ENCODE measurements at regions not wholly inside any gene's neighbourhood (a gene's known extent, or its start where the extent isn't known, plus 50 kb on each side); places are given as distances from the start of the nearest gene placed in this dataset.
A peak's percentile ranks its signal among the peaks of the same experiment; 100 is the strongest.

DNA sequence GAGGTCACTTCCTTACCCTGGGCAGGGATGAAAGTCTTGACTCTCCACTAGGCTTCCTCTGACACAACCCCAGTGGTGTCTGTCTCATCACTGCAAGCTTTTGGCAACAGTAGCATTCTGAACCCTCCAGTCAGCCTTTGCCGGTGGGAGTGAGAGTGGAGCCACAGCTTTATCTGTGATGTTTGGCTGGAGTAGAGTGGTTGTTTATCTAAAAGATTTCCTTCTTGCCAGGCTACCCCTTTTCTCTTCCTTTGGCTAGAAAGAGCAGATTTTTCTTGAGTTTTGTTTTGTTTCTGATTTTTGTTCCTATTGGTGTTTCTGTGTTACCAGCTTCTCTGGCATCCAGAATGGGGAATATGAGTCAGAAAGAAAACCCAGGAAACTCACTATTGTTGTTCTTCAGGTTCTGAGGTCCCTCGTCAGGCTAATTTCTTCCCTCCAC is 98.9 kb upstream of the KIF5B start:
- H3K27ac Mint-ChIP-seq (ENCODE audit: unreplicated experiment), result peak overlapping the region; percentile 76
- H3K27me3 Mint-ChIP-seq (ENCODE audit: insufficient read depth, unreplicated experiment), result no peaks in the 10 kb centered on the region
- H3K4me1 ChIP-seq, result peaks cover 30% of the 10 kb centered on the region
- no TSS peak for BruUV-seq (replicated peaks)
- intact Hi-C loops (cut with micrococcal nuclease; ENCODE audit: unreplicated experiment), result no loop called here
- H3K4me3 ChIP-seq (ENCODE audit: low read depth, low read length), result no peak overlapping the region
- DNase-seq, result no peak
- POLR2A ChIA-PET, result no interaction called here
- TF ChIP-seq, protein P1, sequence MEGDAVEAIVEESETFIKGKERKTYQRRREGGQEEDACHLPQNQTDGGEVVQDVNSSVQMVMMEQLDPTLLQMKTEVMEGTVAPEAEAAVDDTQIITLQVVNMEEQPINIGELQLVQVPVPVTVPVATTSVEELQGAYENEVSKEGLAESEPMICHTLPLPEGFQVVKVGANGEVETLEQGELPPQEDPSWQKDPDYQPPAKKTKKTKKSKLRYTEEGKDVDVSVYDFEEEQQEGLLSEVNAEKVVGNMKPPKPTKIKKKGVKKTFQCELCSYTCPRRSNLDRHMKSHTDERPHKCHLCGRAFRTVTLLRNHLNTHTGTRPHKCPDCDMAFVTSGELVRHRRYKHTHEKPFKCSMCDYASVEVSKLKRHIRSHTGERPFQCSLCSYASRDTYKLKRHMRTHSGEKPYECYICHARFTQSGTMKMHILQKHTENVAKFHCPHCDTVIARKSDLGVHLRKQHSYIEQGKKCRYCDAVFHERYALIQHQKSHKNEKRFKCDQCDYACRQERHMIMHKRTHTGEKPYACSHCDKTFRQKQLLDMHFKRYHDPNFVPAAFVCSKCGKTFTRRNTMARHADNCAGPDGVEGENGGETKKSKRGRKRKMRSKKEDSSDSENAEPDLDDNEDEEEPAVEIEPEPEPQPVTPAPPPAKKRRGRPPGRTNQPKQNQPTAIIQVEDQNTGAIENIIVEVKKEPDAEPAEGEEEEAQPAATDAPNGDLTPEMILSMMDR (IDR thresholded peaks at IDR 0.05; ENCODE audit: insufficient read depth in 1 of 2, low read depth in 1 of 2, low read length in 1 of 2, severe bottlenecking in 1 of 2, unreplicated experiment in 1 of 2), result no peak
- peaks cover 10% of the 10 kb centered on the region for H3K9me3 Mint-ChIP-seq (ENCODE audit: unreplicated experiment)
- no peaks in the 10 kb centered on the region for H3K27me3 ChIP-seq (replicated peaks; ENCODE audit: control insufficient read depth, insufficient read depth, low read length)
- H3K36me3 ChIP-seq (ENCODE audit: control insufficient read depth, insufficient read depth, low read length), result peaks cover 2% of the 10 kb centered on the region; the same call in 1 of the 2 replicates
- CTCF ChIA-PET, result no interaction called here
- no peaks in the 10 kb centered on the region for H3K9me3 ChIP-seq
- H3K4me1 Mint-ChIP-seq (ENCODE audit: low read depth, unreplicated experiment), result peaks cover 36% of the 10 kb centered on the region
- no peak overlapping the region for H3K4me3 Mint-ChIP-seq (ENCODE audit: unreplicated experiment)
- peaks cover 5% of the 10 kb centered on the region for H3K36me3 Mint-ChIP-seq (ENCODE audit: insufficient read depth, unreplicated experiment)

DNA sequence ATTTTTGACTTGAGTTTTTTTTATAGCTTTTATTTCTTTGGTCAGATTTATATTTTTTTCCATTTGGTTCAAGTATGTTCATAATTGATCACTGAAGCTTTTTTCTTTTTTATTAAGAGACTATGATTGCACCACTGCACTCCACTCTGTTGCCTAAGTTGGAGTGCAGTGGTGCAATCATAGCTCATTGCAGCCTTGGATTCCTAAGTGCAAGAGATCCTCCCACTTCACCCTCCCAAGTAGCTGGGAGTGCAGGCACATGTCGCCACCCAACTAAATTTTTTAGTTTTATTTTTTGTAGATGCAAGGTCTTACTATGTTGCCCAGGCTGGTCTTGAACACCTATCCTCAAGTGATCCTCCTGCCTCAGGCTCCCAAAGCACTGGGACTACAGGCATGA is 97.7 kb upstream of the KIF5B start:
- ChIA-PET CTCF (no interaction called here), POLR2A (no interaction called here)
- H3K4me1 Mint-ChIP-seq (ENCODE audit: low read depth, unreplicated experiment), result peaks cover 42% of the 10 kb centered on the region
- H3K36me3 Mint-ChIP-seq (ENCODE audit: insufficient read depth, unreplicated experiment), result peaks cover 5% of the 10 kb centered on the region
- Histone ChIP-seq H3K9me3 (no peaks in the 10 kb centered on the region), H3K4me1 (peaks cover 31% of the 10 kb centered on the region), H3K36me3 (ENCODE audit: control insufficient read depth, insufficient read depth, low read length) (peaks cover 2% of the 10 kb centered on the region; the same call in 1 of the 2 replicates), H3K4me3 (ENCODE audit: low read depth, low read length) (no peak overlapping the region), H3K27me3 (replicated peaks; ENCODE audit: control insufficient read depth, insufficient read depth, low read length) (no peaks in the 10 kb centered on the region)
- BruUV-seq (replicated peaks), result no TSS peak
- H3K4me3 Mint-ChIP-seq (ENCODE audit: unreplicated experiment), result no peak overlapping the region
- DNase-seq, result no peak
- peaks cover 10% of the 10 kb centered on the region for H3K9me3 Mint-ChIP-seq (ENCODE audit: unreplicated experiment)
- H3K27me3 Mint-ChIP-seq (ENCODE audit: insufficient read depth, unreplicated experiment), result no peaks in the 10 kb centered on the region
- H3K27ac Mint-ChIP-seq (ENCODE audit: unreplicated experiment), result no peak overlapping the region
- TF ChIP-seq, protein P1 (IDR thresholded peaks at IDR 0.05; ENCODE audit: insufficient read depth in 1 of 2, low read depth in 1 of 2, low read length in 1 of 2, severe bottlenecking in 1 of 2, unreplicated experiment in 1 of 2), result no peak
- intact Hi-C loops (cut with micrococcal nuclease; ENCODE audit: unreplicated experiment), result no loop called here

DNA sequence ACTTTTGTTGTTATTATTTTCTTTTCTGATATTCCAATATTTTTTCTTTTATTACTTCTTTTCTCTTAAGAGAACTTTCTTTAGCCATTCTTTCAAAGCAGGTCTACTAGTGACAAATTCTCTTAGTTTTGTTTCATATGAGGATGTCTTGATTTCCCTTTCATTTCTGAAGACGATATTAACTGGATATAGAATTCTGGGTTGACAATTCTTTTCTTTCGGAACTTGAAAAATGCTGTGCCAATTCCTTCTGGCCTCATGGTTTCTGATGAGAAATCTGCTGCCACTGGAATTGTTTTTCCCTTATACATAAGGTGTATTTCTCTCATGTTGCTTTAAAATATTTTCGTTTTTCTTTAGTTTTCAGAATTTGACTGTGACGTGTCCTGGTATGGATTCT is 97.0 kb upstream of the KIF5B start:
- intact Hi-C loops (cut with micrococcal nuclease; ENCODE audit: unreplicated experiment), result no loop called here
- Mint-ChIP-seq H3K9me3 (ENCODE audit: unreplicated experiment) (peaks cover 10% of the 10 kb centered on the region), H3K27me3 (ENCODE audit: insufficient read depth, unreplicated experiment) (no peaks in the 10 kb centered on the region), H3K4me3 (ENCODE audit: unreplicated experiment) (no peak overlapping the region), H3K4me1 (ENCODE audit: low read depth, unreplicated experiment) (peaks cover 42% of the 10 kb centered on the region), H3K36me3 (ENCODE audit: insufficient read depth, unreplicated experiment) (peaks cover 5% of the 10 kb centered on the region), H3K27ac (ENCODE audit: unreplicated experiment) (no peak overlapping the region)
- CTCF ChIA-PET, result no interaction called here
- H3K9me3 ChIP-seq, result no peaks in the 10 kb centered on the region
- peaks cover 31% of the 10 kb centered on the region for H3K4me1 ChIP-seq
- no peak overlapping the region for H3K4me3 ChIP-seq (ENCODE audit: low read depth, low read length)
- TF ChIP-seq, protein P1 (IDR thresholded peaks at IDR 0.05; ENCODE audit: insufficient read depth in 1 of 2, low read depth in 1 of 2, low read length in 1 of 2, severe bottlenecking in 1 of 2, unreplicated experiment in 1 of 2), result no peak
- peaks cover 2% of the 10 kb centered on the region; the same call in 1 of the 2 replicates for H3K36me3 ChIP-seq (ENCODE audit: control insufficient read depth, insufficient read depth, low read length)
- POLR2A ChIA-PET, result no interaction called here
- H3K27me3 ChIP-seq (replicated peaks; ENCODE audit: control insufficient read depth, insufficient read depth, low read length), result no peaks in the 10 kb centered on the region
- BruUV-seq (replicated peaks), result no TSS peak
- DNase-seq, result no peak

Measured in Caco-2 (cell line).